NB4 (cell line): ENCODE measurements at regions not wholly inside any gene's neighbourhood (a gene's known extent, or its start where the extent isn't known, plus 50 kb on each side); places are given as distances from the start of the nearest gene placed in this dataset.
"Not testable (repeated sequence)": the region's sequence is repeated elsewhere in the genome, so short reads cannot be mapped to it uniquely, and the experiment has no call there.

Source experiments
- DNase-seq: peaks from one replicate; pipeline ENCODE4 v3.0.0; 2010; ENCODE audit warnings: low read depth
- H3K4me3 ChIP-seq: one replicate; pipeline ENCODE4 v1.5.1; 2011; ENCODE audit warnings: mild to moderate bottlenecking, low read depth, low read length, moderate library complexity
- MYC ChIP-seq: IDR thresholded peaks from 2 replicates; pipeline ENCODE4 v1.6.1; 2011; ENCODE audit warnings: low read depth, low read length
- POLR2A ChIP-seq: IDR thresholded peaks from 2 replicates; pipeline ENCODE4 v1.6.1; 2011; ENCODE audit warnings: mild to moderate bottlenecking; ENCODE audit not compliant: insufficient read length; ENCODE audit errors: extremely low read depth
- TF ChIP-seq, protein P1 (sequence below): IDR thresholded peaks from one replicate; pipeline ENCODE4 v1.5.1; 2012; ENCODE audit warnings: low read depth, low read length
- TF ChIP-seq, protein P2 (sequence below): IDR thresholded peaks from 2 replicates; pipeline ENCODE4 v1.6.1; 2011; ENCODE audit warnings: low read depth, low read length

DNA sequence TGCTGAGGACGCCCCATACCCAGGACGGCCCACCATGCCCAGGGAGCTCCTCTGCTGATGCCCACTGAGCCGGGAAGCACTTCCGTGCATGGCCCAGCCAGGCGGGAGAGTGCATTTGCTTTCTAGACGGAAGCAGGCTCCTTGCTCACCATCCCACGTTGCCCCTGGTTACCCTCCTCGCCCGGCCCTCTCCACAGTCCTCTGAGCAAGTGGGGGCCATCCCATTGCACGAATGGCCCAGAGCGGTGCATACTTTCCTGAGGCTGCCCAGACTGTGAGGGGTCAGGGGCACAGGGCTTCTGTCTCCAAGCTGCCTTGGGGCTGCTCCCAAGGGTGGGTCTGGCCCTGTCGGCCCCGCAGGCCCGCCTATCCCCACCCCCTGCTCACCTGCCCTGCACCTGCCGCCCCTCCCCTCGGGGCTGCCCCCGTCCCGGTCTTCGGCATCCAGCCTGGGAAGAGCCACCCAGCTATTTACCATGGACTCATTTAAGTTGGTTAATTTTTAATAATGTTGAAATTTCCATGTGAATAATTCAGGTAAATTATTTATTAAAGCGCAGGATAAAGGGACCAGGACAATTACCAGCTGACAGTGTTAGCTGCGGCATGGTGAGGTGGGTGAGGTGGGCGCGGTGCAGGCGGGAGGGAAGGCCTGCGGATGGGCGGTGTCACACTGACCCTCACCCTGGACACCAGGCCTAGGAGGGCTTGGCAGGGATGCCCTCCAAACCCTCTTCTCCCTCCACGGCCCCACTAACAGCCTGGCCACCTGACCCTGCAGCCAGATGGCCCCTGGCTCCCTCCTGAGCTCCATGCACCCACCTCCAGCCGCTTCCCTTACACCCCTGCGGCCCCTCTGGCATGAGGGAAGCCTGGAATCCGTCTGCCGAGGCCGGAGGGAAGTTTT lies 104.4 kb downstream of the MICALL2 start:
- TF ChIP-seq, protein P1, sequence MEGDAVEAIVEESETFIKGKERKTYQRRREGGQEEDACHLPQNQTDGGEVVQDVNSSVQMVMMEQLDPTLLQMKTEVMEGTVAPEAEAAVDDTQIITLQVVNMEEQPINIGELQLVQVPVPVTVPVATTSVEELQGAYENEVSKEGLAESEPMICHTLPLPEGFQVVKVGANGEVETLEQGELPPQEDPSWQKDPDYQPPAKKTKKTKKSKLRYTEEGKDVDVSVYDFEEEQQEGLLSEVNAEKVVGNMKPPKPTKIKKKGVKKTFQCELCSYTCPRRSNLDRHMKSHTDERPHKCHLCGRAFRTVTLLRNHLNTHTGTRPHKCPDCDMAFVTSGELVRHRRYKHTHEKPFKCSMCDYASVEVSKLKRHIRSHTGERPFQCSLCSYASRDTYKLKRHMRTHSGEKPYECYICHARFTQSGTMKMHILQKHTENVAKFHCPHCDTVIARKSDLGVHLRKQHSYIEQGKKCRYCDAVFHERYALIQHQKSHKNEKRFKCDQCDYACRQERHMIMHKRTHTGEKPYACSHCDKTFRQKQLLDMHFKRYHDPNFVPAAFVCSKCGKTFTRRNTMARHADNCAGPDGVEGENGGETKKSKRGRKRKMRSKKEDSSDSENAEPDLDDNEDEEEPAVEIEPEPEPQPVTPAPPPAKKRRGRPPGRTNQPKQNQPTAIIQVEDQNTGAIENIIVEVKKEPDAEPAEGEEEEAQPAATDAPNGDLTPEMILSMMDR, result no peak
- TF ChIP-seq, protein P2, sequence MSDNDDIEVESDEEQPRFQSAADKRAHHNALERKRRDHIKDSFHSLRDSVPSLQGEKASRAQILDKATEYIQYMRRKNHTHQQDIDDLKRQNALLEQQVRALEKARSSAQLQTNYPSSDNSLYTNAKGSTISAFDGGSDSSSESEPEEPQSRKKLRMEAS, result no peak
- TF ChIP-seq POLR2A, result no peak
- H3K4me3 ChIP-seq, result no peak overlapping the region
- DNase-seq, result no peak

DNA sequence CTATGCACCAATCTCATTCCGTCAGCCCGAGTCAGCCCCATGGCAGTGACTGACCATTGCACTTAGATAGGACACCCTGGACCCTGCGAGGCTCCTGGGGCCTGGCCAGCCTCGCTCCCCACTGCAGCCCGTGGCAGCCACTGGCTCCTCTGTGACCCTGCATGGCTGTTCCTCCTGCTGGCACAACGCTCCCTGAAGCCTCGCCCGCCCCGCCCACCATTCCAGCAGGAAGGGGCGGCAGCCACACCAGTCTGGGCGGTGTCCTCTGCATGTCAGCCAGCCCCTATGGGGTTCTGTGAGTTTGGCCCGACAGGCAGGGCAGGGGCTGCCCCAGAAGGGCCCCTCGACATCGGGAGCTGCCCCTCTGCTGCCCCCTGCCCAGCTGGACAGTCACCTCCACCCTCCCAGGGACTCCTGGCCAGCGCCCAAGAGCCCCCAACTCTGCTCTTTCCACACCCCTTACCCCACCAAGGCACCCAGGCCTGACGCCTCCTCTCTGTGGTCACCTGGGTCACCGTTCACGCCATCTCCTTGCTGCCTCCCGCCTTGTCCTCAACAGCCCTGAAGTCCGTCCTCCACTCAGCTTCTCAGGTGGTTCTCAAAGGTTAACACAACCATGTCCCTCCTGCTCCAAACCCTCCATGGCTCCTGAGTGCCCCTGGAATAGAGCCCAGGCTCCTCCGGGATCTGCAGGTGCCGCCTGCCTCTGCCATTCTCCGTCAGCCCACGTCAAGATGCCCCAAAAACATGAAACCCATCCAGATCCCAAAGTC lies 103.5 kb downstream of the MICALL2 start:
- TF ChIP-seq, protein P1, result no peak
- TF ChIP-seq POLR2A, result no peak
- TF ChIP-seq, protein P2, result no peak
- H3K4me3 ChIP-seq, result no peak overlapping the region
- no peak for DNase-seq

DNA sequence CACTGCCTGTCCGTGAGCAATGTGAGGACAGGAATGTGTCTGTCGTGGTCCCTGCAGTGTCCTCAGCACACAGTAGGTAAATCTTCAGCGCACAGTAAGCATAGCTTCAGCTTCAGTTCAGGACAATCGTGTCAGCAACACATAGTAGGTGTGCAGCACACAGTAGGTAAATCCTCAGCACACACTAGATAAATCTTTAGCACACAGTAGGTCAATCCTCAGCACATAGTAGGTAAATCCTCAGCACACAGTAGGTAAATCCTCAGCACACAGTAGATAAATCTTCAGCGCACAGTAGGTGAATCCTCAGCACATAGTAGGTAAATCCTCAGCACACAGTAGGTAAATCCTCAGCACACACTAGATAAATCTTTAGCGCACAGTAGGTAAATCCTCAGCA lies 102.4 kb downstream of the MICALL2 start:
- H3K4me3 ChIP-seq, DNase-seq: not testable (repeated sequence)

DNA sequence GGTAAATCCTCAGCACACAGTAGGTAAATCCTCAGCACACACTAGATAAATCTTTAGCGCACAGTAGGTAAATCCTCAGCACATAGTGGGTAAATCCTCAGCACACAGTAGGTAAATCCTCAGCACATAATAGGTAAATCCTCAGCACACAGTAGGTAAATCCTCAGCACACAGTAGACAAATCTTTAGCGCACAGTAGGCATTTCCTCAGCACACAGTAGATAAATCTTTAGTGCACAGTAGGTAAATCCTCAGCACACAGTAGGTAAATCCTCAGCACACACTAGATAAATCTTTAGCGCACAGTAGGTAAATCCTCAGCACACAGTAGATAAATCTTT lies 102.0 kb downstream of the MICALL2 start:
- DNase-seq, result peak; percentile 44
- not testable (repeated sequence) for H3K4me3 ChIP-seq

DNA sequence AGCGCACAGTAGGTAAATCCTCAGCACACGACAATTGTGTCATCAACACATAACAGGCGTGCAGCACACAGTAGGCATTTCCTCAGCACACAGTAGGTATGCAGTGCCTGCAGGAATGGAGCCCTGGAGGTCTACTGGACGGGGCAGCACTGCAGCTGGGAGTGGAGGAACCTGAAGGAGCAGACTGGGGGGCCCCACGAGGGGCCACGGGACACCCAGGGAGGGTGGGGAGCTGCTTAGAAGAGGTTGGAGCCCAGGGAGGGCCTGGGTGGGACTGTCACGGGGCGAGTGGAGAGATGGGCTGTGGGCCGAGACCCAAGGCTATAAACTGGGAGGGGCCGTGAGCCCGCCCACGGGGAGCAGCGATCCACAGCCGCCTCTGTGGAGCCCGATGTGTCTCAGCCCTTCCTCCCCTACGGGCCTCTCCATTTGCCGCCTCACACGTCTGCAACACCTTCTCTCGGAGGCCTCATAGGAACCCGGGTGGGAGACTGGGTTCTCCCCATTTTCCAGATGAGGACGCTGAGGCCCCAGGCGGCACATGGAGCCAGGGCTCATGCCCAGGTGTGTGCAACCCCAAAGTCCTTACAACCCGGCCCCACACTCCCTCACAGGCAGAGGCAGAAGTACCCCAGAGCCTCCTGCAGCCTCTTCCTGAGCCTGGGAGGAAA lies 101.5 kb downstream of the MICALL2 start:
- TF ChIP-seq, protein P1, result no peak
- TF ChIP-seq POLR2A (no peak), MYC (no peak)
- TF ChIP-seq, protein P2, result no peak
- H3K4me3 ChIP-seq, result no peak overlapping the region
- DNase-seq, result peak; percentile 64

DNA sequence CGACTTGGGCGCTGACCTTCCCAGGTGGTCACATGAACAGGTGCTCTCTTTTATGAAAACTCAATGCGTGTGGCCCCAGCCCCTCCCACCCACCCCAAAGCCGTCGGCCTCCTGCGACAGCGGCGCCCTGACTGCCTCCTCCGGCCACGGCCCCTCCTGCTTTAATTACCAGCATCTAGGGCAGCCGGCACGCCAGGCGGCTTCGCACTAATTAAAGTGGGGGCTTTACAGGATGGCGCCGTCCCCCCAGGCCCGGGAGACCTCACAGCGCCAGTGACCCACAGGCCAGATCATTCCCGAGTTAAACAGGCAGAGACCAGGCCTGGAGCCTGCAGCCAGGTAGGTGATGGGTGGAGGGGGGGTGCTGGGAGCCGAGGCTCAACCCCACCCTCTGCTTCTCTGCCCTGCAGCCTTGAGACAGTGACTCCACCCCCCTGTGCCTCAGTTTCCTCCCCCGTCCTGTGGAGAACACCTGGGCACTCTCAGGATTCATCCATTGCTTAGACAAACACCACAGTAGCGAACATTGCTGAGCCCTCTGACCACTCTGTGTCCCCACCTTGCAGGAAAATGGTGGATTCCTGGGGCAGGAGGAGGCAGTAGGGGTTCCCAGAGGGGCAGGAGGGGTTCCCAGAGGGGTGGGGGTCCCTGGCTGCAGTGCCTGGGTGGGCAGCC lies 100.8 kb downstream of the MICALL2 start:
- no peak overlapping the region for H3K4me3 ChIP-seq
- TF ChIP-seq, protein P1, result no peak
- TF ChIP-seq, protein P2, result no peak
- TF ChIP-seq MYC, result no peak
- no peak for TF ChIP-seq POLR2A
- no peak for DNase-seq
